GM19043 (cell line): ENCODE measurements at regions not wholly inside any gene's neighbourhood (a gene's known extent, or its start where the extent isn't known, plus 50 kb on each side); places are given as distances from the start of the nearest gene placed in this dataset.

Experiments used
- ATAC-seq: cut with Tn5 transposase; IDR thresholded peaks from one replicate; pipeline ENCODE4 v1.9.1; 2021; ENCODE audit warnings: low read depth; ENCODE audit not compliant: unreplicated experiment

- ATAC-seq, result no peak
Measured at GRCh38 chr5:27392716-27393115, 354.3 kb upstream of the CDH9 start.

GRCh38 chr5:27389696-27390095 lies 351.3 kb upstream of the CDH9 start:
- no peak for ATAC-seq

DNA sequence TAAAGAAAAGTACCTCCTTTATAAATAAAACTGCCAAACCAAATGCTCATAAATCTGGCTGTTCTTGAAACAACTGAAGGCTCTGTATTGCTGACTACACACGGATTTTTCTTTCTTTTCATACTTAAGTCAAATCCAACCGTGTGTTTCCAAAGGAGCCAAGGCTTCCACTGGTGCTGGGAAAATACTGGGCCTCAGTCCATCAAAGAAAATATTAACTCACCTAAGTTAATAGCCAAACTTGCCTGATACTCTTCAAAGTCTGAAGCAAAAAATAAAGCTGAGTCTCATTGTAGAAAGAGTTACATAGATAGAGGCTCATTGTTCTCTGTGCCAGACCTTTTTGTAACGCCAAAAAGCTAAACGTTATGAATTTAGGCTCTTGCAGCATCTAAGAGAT lies 350.4 kb upstream of the CDH9 start:
- ATAC-seq, result no peak

GRCh38 chr5:27387535-27388073 lies 349.2 kb upstream of the CDH9 start:
- ATAC-seq, result no peak

- ATAC-seq, result no peak
Measured at GRCh38 chr5:27381686-27382085, 343.3 kb upstream of the CDH9 start.

DNA sequence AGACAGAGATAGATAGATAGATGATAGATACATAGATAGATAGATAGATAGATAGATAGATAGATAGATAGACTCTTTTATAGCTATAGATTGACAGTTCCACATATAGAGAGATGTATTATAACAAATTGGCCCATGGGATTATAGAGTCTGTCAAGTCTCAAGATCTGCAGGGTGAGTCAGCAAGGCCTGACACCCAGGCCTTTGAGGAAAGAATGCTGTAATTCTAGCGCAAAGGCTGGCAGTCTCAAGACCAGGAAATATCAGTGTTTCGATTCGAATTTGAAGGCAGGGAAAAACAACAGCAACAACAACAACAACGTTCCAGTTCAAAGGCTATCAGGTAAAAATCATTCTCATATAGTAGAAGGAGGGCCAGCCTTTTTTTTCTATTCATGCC lies 339.2 kb upstream of the CDH9 start:
- no peak for ATAC-seq

- no peak for ATAC-seq
Measured at GRCh38 chr5:27353970-27354369, 315.6 kb upstream of the CDH9 start.

GRCh38 chr5:27353540-27353939 lies 315.2 kb upstream of the CDH9 start:
- ATAC-seq, result no peak

DNA sequence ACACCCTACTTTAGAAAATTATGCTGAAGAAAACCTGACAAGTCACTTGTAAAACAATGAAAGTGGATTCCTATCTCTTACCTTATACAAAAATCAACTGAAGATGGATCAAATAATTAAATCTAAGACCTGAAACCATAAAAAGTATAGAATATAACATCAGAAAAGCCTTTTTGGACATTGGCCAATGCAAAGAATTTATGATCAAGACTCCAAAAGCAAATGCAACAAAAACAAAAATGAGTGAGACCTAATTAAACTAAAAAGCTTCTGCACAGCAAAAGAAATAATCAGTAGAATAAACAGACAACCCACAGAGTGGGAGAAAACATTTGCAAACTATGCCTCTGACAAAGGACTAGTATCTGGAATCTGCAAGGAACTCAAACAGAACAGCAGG lies 303.0 kb upstream of the CDH9 start:
- no peak for ATAC-seq

DNA sequence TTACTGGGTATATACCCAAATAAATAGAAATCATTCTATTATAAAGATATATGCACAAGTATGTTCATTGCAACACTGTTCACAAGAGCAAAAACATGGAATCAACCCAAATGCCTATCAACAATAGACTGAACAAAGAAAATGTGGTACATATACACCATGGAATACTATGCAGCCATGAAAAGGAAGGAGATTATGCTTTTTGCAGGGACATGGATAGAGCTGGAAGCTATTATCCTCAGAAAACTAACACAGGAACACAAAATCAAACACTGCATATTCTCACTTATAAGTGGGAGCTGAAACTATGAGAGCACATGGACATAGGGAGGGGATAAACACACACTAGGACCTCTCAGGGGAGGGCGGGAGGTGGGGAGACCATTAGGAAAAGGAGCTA lies 298.4 kb upstream of the CDH9 start:
- no peak for ATAC-seq

GRCh38 chr5:27328480-27328879 lies 290.1 kb upstream of the CDH9 start:
- no peak for ATAC-seq

GRCh38 chr5:27325513-27325912 lies 287.1 kb upstream of the CDH9 start:
- no peak for ATAC-seq

DNA sequence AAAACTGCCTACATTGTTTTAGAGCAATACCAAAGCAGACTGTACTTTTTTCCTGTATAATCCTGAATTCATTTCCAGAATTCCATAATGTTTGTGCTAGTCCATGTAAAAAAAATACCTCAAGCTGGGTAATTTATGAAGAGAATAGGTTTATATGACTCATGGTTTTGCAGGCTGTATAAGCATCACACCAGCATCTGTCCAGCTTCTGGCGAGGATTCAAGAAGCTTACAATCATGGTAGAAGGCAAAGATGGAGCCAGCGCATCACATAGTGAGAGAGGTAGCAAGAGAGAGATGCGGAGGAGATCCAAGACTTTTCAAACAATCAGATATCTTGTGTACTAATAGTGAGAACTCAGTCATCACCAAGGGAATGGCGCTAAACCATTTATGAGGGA lies 280.3 kb upstream of the CDH9 start:
- ATAC-seq, result no peak

DNA sequence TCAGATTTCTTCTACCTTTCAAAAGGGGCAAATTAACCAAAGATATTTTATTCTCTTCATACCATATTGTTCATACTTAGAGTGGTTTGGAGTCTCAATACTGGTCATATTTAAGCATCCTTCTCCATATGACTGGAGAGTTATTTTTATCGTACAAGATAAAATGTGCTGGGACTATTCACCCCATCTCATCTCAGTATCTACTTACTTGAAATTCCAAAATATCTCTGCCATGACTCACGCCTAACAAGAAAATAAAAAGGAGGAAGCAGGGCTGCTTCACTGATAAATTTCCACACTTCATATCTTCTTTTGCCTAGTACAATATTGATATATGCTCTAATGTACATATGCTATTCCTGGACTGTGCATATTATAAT lies 277.9 kb upstream of the CDH9 start:
- no peak for ATAC-seq

DNA sequence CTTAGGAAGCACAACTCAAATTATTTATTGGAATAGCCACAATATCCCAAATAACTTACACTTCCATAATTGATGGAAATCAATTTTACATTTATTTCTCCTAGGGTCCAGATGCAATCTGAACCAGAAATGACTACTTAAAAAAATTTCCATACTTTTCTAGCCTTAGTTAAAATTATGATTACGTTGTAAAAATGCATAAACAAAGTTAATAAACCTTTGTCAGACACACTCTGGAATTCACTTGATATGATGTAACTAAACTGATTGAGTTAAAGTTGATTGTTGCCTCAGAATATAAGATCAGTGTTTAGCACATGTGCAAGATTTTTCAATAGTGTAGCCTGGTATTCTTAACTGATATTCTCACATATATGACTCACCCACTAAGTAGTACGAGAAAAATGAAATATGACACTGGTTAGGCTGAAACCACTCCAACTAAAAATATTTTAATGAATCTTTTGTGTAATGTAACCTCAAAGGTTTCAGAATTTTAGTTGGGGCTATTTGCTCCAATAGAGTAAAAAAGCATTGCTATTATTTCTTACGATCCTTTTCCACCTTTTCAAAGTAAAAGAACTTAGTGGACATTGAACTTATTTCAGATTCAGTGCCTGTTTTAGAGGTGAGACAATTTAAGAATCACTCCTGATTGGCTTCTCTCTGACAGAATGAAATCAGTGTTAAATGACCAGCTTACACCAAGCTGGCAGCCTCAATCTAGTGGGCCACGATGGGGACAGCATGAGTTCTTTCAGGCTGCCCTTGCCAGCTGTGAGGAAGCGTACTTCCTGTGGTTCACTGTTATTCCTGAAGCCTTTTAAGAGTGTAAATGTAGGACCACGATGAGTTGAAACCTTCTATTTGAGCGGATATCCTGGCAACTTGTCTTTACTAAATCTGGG lies 277.2 kb upstream of the CDH9 start:
- no peak for ATAC-seq

GRCh38 chr5:27313549-27313948 lies 275.2 kb upstream of the CDH9 start:
- no peak for ATAC-seq

- no peak for ATAC-seq
Measured at GRCh38 chr5:27312291-27312893, 274.0 kb upstream of the CDH9 start.

- no peak for ATAC-seq
Measured at GRCh38 chr5:27311544-27311943, 273.2 kb upstream of the CDH9 start.

DNA sequence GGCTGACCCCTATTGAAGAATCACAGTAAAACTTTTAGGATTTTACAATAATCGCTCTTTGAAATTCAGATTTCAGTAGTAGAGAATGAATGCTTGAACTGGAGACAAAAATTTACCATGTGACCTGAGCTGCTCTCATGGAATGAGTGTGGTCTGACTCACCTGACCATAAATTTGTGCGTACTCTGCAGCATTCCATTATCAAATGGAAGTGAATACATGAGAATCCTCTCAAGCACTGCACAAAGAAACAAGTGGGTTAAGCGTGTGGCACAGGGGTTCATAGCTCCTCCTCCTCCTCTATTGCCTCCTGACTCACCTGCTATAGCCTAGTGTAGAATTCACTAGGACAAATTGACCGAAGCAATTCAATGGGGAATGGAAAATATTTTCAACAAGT lies 269.8 kb upstream of the CDH9 start:
- no peak for ATAC-seq

GRCh38 chr5:27290172-27290571 lies 251.8 kb upstream of the CDH9 start:
- ATAC-seq, result no peak

- ATAC-seq, result no peak
Measured at GRCh38 chr5:27276119-27276518, 237.7 kb upstream of the CDH9 start.

DNA sequence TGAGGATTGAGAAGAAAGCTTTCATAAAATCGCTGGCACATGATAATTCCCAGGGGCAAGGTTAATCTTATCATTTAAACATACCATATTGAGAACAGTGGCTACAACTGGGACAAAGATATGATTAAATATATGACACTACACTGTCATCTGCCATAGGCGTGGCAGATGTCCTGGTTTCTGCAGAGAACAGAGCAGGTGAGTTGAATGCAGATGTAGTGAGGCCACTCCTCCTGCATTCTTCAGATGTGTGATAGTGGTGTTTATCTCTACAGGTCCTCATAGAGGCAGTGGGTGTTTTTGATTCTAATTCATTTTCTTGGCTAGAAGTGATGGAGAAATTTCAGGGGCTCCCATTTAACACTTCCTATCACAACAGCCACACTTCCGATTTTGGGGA lies 237.0 kb upstream of the CDH9 start:
- ATAC-seq, result no peak
